ENCODE measurements at regions not wholly inside any gene's neighbourhood (a gene's known extent, or its start where the extent isn't known, plus 50 kb on each side); places are given as distances from the start of the nearest gene placed in this dataset.
"Not testable (repeated sequence)": the region's sequence is repeated elsewhere in the genome, so short reads cannot be mapped to it uniquely, and the experiment has no call there.

DNA sequence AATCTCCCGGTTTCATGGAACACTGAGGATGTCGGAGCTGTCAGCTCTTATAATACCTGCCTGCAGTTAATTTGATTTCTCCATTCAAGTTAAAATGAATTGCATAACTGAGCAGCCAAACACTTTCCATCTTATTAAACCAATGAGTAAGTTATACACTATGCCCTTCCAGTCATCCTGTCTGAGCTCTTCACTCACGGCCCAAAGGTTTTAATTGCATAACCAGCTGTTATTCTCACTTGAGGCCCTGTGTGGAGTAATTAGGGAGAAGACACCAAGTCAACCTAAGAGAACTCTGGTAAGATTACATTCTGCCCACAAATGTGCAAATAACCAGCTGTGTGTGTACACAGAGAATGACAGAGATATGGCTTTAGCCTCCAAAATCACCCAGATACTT lies 303.5 kb downstream of the TBC1D4 start:
- no peak for DNase-seq (ENCODE audit: low spot score)

DNA sequence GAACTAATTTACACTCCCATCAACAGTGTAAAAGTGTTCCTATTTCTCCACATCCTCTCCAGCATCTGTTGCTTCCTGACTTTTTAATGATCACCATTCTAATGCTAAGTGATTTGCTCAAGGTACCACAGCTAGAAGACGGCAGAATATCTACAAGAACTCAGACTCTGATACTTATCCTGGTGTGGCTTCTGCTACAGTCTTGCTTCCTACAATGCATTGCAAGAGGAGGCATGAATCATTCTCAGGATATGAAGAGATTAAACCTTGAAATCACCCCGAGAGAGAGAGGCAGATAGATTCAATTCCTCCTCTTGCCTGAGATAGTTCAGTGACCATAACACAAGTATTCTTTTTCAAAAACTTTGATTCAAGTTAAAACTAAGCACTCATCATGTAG lies 306.4 kb downstream of the TBC1D4 start:
- DNase-seq (ENCODE audit: low spot score), result no peak

- not testable (repeated sequence) for DNase-seq (ENCODE audit: low spot score)
These were observed 306.9 kb downstream of the TBC1D4 start for GRCh38 chr13:75175097-75175496.

DNA sequence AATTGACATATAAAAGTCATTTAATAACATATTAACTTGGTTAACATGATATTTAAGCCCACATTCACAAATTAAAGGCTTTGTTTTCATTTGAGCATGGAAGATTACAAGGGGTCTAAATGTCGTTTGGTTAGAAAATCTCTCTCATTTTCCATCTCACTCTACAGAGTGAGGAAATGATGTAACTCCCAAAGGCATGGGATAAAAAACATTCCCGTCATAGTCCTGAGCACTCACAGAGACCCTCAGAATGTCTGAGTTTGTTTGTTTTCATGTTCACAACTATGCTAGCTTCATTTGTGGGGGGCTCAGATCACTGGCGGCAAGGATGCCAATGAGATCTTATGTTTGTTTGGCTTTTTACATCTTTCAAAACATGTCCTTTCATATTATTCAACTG lies 307.5 kb downstream of the TBC1D4 start:
- DNase-seq (ENCODE audit: low spot score), result no peak

- no peak for DNase-seq (ENCODE audit: low spot score)
These were observed 308.3 kb downstream of the TBC1D4 start for GRCh38 chr13:75173457-75174356.

- DNase-seq (ENCODE audit: low spot score), result no peak
These were observed 311.7 kb downstream of the TBC1D4 start for GRCh38 chr13:75170311-75170710.

- DNase-seq (ENCODE audit: low spot score), result no peak
These were observed 316.3 kb downstream of the TBC1D4 start for GRCh38 chr13:75165543-75166230.

GRCh38 chr13:75161804-75162203 lies 320.2 kb downstream of the TBC1D4 start:
- DNase-seq (ENCODE audit: low spot score), result no peak

GRCh38 chr13:75160984-75161383 lies 321.0 kb downstream of the TBC1D4 start:
- no peak for DNase-seq (ENCODE audit: low spot score)

DNA sequence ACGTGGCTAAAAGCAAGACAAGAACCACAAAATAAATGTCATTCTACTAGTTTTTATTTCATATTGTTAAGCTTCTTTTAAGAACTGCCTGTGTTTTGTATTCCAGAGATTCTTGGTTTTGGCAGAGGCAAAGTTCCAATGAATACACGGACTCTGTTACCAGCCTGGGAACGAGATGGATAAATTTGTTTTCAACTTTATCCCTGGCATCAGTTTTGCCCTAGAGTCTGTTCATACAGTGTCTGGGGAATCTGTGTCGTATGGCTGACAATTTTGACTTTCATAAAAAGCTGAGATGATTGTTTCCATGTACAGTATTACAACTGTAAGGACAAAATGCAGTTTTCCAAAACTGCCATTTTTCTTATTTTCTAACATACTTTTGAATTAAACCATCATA lies 327.6 kb downstream of the TBC1D4 start:
- DNase-seq (ENCODE audit: low spot score), result no peak

DNA sequence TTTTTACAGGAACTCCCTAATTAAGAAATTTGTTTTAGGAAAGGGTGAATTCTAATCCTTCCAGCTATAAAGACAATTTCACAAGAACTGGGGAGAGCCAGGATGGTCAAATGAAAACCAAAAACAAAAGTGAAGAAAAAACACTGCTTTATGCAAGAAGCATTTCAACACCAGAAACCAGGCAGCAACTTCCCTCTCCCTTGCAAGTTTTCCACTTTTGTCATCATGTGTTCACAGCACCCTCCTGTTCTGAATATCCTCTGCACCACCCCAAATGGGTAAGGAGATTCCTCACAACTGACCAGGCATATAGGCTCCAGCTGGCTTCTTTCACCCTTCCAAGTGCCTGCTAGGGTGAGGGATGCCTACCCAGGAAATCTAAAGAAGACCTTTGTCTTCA lies 328.1 kb downstream of the TBC1D4 start:
- DNase-seq (ENCODE audit: low spot score), result no peak

GRCh38 chr13:75153386-75153785 lies 328.6 kb downstream of the TBC1D4 start:
- no peak for DNase-seq (ENCODE audit: low spot score)

DNA sequence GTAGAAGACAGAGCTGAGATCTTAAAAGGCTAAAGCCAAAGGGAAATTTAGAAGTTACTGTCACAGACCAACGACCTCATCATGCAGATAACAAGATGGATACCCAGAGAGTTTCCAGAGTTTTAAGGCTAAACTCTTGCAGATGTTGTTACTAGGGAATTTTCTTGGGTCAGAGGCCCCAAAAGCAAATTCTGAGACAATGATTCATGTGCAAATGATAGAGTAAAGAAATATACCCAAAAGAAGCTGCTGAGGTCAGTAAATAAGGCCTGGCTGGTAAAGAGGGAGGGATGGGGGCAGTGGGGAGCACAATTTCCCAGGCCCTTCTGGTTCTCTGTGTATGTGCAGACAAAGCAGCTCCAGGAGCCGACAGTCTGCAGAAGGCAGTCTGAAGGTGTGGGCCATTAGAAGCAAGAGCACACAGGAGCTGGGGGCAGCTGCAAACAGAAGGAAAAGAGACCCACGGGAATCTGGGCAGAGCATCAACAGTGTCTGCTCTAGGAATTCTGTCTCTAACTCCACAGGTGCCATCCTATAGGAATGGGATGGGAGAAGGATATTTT lies 330.8 kb downstream of the TBC1D4 start:
- DNase-seq (ENCODE audit: low spot score), result no peak

- DNase-seq (ENCODE audit: low spot score), result no peak
These were observed 332.2 kb downstream of the TBC1D4 start for GRCh38 chr13:75149776-75150175.

DNA sequence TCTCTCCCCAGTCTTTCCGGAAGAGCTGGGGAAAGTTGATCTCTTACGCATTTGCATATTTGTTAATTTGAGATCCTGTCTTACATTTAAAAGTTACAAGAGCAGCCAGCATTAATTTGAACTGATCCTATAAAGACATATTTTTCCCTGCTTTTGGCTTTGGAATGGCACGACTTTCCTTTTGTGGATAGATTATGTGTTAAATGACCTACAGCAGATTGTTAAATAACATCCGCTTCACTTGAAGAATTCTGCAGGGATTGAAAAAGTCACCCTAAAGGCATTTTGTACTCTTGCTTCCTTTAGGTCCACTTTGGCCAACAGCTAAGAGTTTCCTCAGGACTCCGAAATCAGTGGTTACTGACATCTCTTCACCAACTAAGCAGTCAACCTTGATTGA lies 334.0 kb downstream of the TBC1D4 start:
- DNase-seq (ENCODE audit: low spot score), result no peak

- no peak for DNase-seq (ENCODE audit: low spot score)
These were observed 335.5 kb downstream of the TBC1D4 start for GRCh38 chr13:75146436-75146835.

- no peak for DNase-seq (ENCODE audit: low spot score)
These were observed 336.0 kb downstream of the TBC1D4 start for GRCh38 chr13:75145927-75146326.

DNA sequence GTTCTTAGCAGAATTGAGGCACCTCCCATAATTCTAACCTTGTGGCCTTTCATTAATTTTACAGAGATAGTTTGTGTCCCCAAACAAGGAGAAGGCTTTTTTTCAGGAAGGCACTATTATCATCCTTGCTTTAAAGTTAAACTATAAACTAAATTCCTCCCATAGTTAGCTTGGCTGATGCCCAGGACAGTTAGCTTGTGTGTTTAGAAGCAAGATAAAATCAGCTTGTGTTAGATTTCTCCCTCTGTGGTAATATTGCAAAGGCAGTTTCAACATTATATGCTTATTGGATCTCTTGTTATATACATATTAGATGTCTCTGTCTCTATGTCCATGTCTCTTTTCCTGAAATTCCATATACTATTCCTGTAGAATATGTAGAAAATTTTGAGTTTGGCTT lies 342.7 kb downstream of the TBC1D4 start:
- DNase-seq (ENCODE audit: low spot score), result no peak

DNA sequence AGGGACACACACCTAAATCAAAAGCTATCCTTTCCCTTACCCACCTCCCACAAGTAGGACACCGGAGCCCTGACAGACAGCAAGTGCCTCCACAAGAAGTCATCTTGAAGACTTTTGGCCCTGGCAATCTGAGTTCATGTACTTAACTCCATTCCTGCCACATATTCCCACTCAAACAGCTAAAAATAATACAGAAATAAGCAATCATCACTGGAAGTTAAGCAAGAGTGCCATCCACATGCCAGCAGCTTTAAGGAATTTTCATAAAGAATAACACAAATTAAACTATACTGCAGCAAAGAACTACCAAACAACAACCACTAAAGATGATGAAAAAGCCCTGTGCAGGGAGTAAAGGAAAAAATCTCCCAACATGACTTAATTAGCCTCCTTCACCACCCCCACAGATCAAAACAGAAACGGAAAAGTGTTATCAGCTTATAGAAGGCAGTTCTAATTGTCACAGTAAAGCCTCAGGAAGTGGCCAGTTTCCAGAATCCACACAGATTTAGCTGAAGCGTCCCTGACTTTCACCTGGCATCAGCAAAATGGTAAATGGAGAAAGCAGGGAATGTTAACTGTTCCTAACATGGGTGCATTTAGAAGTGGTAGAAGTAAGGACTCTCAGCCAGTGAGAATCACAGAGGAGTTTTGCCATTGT lies 343.9 kb downstream of the TBC1D4 start:
- no peak for DNase-seq (ENCODE audit: low spot score)

GRCh38 chr13:75136151-75136550 lies 345.8 kb downstream of the TBC1D4 start:
- no peak for DNase-seq (ENCODE audit: low spot score)

- DNase-seq (ENCODE audit: low spot score), result no peak
These were observed 346.6 kb downstream of the TBC1D4 start for GRCh38 chr13:75135325-75135825.
